HCT116 (cell line): ENCODE measurements at regions not wholly inside any gene's neighbourhood (a gene's known extent, or its start where the extent isn't known, plus 50 kb on each side); places are given as distances from the start of the nearest gene placed in this dataset.
A peak's percentile ranks its signal among the peaks of the same experiment; 100 is the strongest.

Experiments
- ATAC-seq: fragments of 200-7000 bp; cut with Tn5 transposase; 2 replicates; pipeline ENCODE4 v1.9.1; 2020; ENCODE audit warnings: mild to moderate bottlenecking, moderate library complexity
- BruUV-seq: library from RNA; stranded (reverse); fragments of 400-500 nt; replicated peaks from 2 replicates; lab custom pipeline; 2021; lab: Mats Ljungman, UMichigan
- CTCF ChIA-PET: fragments of 300-600 bp; sonication (Branson Sonifier 250); formaldehyde crosslinking; loops from one replicate; lab custom pipeline; 2021; ENCODE audit warnings: antibody characterized with exemption; lab: Charles Lee
- POLR2A ChIA-PET: fragments of 300-600, 350-600 bp; sonication (Branson Sonifier 250); formaldehyde crosslinking; loops from one replicate; lab custom pipeline; 2021; ENCODE audit warnings: antibody characterized with exemption; lab: Charles Lee
- RAD21 ChIA-PET, 2 experiments: fragments of 300-600 bp; sonication (Branson Sonifier 250); formaldehyde crosslinking; loops; one replicate each; lab custom pipeline; 2023; ENCODE audit warnings: low total read pairs in 2 of 2; ENCODE audit not compliant: uncharacterized antibody in 2 of 2, unreplicated experiment in 2 of 2, low non-redundant PET in 1 of 2; lab: Charles Lee
- DNase-seq: peaks from one replicate; pipeline ENCODE4 v3.0.0-alpha.2; 2010; ENCODE audit warnings: low read depth, low spot score
- H2AFZ ChIP-seq: fragments of 200-600 bp; shearing (Covaris generic), sonication (generic); 2 replicates; pipeline ENCODE4 v1.6.1; 2017; ENCODE audit warnings: low read depth, mixed run types, mixed read lengths, antibody characterized with exemption, low read length; ENCODE audit not compliant: poor library complexity, severe bottlenecking
- H3K27ac ChIP-seq: 2 replicates; pipeline ENCODE4 v1.5.1; 2012; ENCODE audit warnings: low read depth, low read length
- H3K27me3 ChIP-seq: fragments of 200-600 bp; sonication (generic); 2 replicates; pipeline ENCODE4 v1.6.1; 2016; ENCODE audit warnings: mixed run types, low read length, mixed read lengths; ENCODE audit not compliant: insufficient read depth
- H3K36me3 ChIP-seq, 2 experiments: fragments of 200-500 bp in 1 of 2; fragments of 200-600 bp in 1 of 2; sonication (Bioruptor generic) in 1 of 2; sonication (generic) in 1 of 2; 2 replicates each; pipeline versions ENCODE4 v1.5.1 to v1.6.1; 2014 to 2016; ENCODE audit warnings: low read length in 2 of 2, inconsistent platforms in 1 of 2, mixed read lengths in 1 of 2, mixed run types in 1 of 2; ENCODE audit not compliant: insufficient read depth in 2 of 2, control insufficient read depth in 1 of 2
- H3K4me1 ChIP-seq, 2 experiments: fragments of 200-600 bp in 1 of 2; sonication (generic) in 1 of 2; 2 replicates each; pipeline versions ENCODE4 v1.5.1 to v1.6.1; 2012 to 2017; ENCODE audit warnings: low read length in 2 of 2, inconsistent platforms in 1 of 2, mild to moderate bottlenecking in 1 of 2, mixed read lengths in 1 of 2, mixed run types in 1 of 2, moderate library complexity in 1 of 2; ENCODE audit not compliant: insufficient read depth in 2 of 2, control insufficient read depth in 1 of 2
- H3K4me2 ChIP-seq: fragments of 200-600 bp; sonication (generic); 2 replicates; pipeline ENCODE4 v1.6.1; 2017; ENCODE audit warnings: mixed run types, low read length, mixed read lengths
- H3K4me3 ChIP-seq, 2 experiments: fragments of 200-600 bp in 1 of 2; sonication (generic) in 1 of 2; replicated peaks in 1 of 2; 2 replicates each; pipeline ENCODE4 v1.5.1; 2011 to 2016; ENCODE audit warnings: low read length in 2 of 2, control low read depth in 1 of 2, low read depth in 1 of 2, mild to moderate bottlenecking in 1 of 2, mixed read lengths in 1 of 2, mixed run types in 1 of 2
- H3K79me2 ChIP-seq: fragments of 200-600 bp; sonication (generic); 2 replicates; pipeline ENCODE4 v1.6.1; 2017; ENCODE audit warnings: mild to moderate bottlenecking, mixed run types, low read length, moderate library complexity, mixed read lengths; ENCODE audit not compliant: insufficient read depth
- H3K9ac ChIP-seq: fragments of 200-600 bp; sonication (generic); 2 replicates; pipeline ENCODE4 v1.6.1; 2016; ENCODE audit warnings: low read length, mixed read lengths
- H3K9me2 ChIP-seq: fragments of 200-600 bp; sonication (generic), shearing (Covaris generic); 2 replicates; pipeline ENCODE4 v1.6.1; 2017; ENCODE audit warnings: mixed run types, mild to moderate bottlenecking, moderate library complexity; ENCODE audit not compliant: insufficient read depth
- H3K9me3 ChIP-seq, 2 experiments: fragments of 200-500 bp in 1 of 2; fragments of 200-600 bp in 1 of 2; sonication (Bioruptor generic) in 1 of 2; sonication (generic) in 1 of 2; 2 replicates each; pipeline ENCODE4 v1.6.1; 2014 to 2017; ENCODE audit warnings: low read length in 2 of 2, mixed read lengths in 2 of 2, inconsistent platforms in 1 of 2, low read depth in 1 of 2, mild to moderate bottlenecking in 1 of 2, mixed run types in 1 of 2, moderate library complexity in 1 of 2; ENCODE audit not compliant: control insufficient read depth in 1 of 2, insufficient read depth in 1 of 2
- H4K20me1 ChIP-seq: fragments of 200-600 bp; sonication (generic), shearing (Covaris generic); 2 replicates; pipeline ENCODE4 v1.6.1; 2017; ENCODE audit warnings: mixed run types, mild to moderate bottlenecking, moderate library complexity; ENCODE audit not compliant: insufficient read depth
- CBX3 ChIP-seq: IDR thresholded peaks from 2 replicates; pipeline ENCODE4 v1.6.1; 2012; ENCODE audit warnings: low read depth
- CEBPB ChIP-seq: IDR thresholded peaks from 2 replicates; pipeline ENCODE4 v1.6.1; 2012; ENCODE audit warnings: low read depth
- EGR1 ChIP-seq: IDR thresholded peaks from 2 replicates; pipeline ENCODE4 v1.6.1; 2012; ENCODE audit warnings: low read depth
- ELF1 ChIP-seq: IDR thresholded peaks from 2 replicates; pipeline ENCODE4 v1.6.1; 2012; ENCODE audit warnings: low read depth, borderline replicate concordance
- EZH2 ChIP-seq: fragments of 200-600 bp; sonication (generic); IDR thresholded peaks from 2 replicates; pipeline ENCODE4 v1.6.1; 2017; ENCODE audit warnings: antibody characterized with exemption, mixed run types
- EZH2phosphoT487 ChIP-seq: fragments of 200-600 bp; IDR thresholded peaks from 2 replicates; pipeline ENCODE4 v1.6.1; 2018; ENCODE audit warnings: antibody characterized with exemption, borderline replicate concordance
- JUND ChIP-seq: IDR thresholded peaks from 2 replicates; pipeline ENCODE4 v1.6.1; 2012
- POLR2A ChIP-seq: IDR thresholded peaks from 2 replicates; pipeline ENCODE4 v1.7.0; 2011; ENCODE audit warnings: borderline replicate concordance; ENCODE audit not compliant: insufficient read depth, insufficient read length; ENCODE audit errors: extremely low read depth
- POLR2AphosphoS5 ChIP-seq: IDR thresholded peaks from 2 replicates; pipeline ENCODE4 v1.6.1; 2011; ENCODE audit warnings: mild to moderate bottlenecking, low read depth, low read length, moderate library complexity
- RAD21 ChIP-seq: IDR thresholded peaks from 2 replicates; pipeline ENCODE4 v1.6.1; 2012; ENCODE audit warnings: low read depth, mild to moderate bottlenecking
- SIN3A ChIP-seq: IDR thresholded peaks from 2 replicates; pipeline ENCODE4 v1.6.1; 2012; ENCODE audit warnings: low read depth
- SP1 ChIP-seq: IDR thresholded peaks from 2 replicates; pipeline ENCODE4 v1.6.1; 2012; ENCODE audit warnings: low read depth
- SRF ChIP-seq: IDR thresholded peaks from 2 replicates; pipeline ENCODE4 v1.6.1; 2012; ENCODE audit warnings: low read depth
- TCF7L2 ChIP-seq: IDR thresholded peaks from 2 replicates; pipeline ENCODE4 v1.7.0; 2011; ENCODE audit warnings: borderline replicate concordance, inconsistent platforms; ENCODE audit not compliant: insufficient read depth, insufficient read length; ENCODE audit errors: extremely low read depth
- YY1 ChIP-seq: IDR thresholded peaks from 2 replicates; pipeline ENCODE4 v1.6.1; 2011; ENCODE audit warnings: low read length, low read depth, moderate library complexity, mild to moderate bottlenecking; ENCODE audit not compliant: insufficient replicate concordance; ENCODE audit errors: extremely low read depth
- ZFX ChIP-seq: fragments of 450-650 bp; IDR thresholded peaks from 2 replicates; pipeline ENCODE4 v1.6.1; 2017
- ZNF274 ChIP-seq: fragments of 200-500 bp; sonication (Bioruptor generic); IDR thresholded peaks from 2 replicates; pipeline ENCODE4 v1.6.1; 2014; ENCODE audit warnings: mild to moderate bottlenecking, low read depth, low read length, inconsistent platforms
- intact Hi-C: fragments of 100-400 bp; cut with micrococcal nuclease; formaldehyde crosslinking; loops from 2 replicates; pipeline ENCODE4 v1.10.0; 2022
- TF ChIP-seq, protein P1 (sequence below): IDR thresholded peaks from 2 replicates; pipeline ENCODE4 v1.6.1; 2012; ENCODE audit warnings: low read depth
- TF ChIP-seq, protein P2 (sequence below): IDR thresholded peaks from 2 replicates; pipeline ENCODE4 v1.6.1; 2012
- TF ChIP-seq, protein P3 (sequence below): IDR thresholded peaks from 2 replicates; pipeline ENCODE4 v1.6.1; 2012

DNA sequence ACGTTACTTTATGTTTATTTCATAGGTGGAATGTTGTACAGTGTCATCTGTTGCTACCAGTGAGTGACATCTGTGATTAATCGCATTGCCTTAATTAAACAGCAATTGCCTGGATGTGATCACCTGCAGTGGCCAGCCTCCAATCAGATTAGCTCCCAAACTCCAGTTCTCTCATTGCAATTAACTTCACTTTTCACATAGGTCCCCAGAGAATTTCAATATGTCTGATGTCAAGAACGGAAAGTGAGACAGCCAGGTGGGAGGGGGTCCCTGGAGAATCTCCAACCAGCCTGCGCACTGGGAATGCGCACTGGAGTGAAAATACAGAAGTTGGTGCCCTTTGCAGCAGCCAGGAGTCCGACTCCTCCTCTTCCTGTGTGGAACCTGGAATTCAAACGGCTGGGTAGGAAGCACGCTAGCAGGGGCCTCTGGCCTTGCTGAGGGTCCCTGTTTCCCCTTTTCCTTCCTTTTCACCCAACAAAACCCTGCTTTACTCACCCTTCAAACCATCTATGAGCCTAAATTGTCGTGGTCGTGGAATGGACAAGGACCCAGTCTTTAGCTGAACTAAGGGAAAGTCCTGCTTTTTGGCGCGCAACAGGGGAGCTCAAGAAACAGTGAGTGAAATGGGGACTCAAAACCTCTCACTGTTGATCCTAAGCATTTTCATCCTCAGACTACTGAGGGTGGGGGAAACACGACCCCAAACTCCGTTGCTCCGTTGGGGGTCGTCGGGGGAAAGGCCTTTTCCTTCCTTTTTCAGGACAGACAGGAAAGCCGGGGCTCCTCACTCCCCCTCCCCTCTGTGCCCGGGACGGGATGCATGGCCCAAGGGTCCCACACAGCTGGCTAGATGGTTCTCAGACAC, 1355.5 kb upstream of the LRRTM3 start:
- Histone ChIP-seq H3K27ac (peak overlapping the region; percentile 84), H3K4me1 (peaks cover 3 to 23% of the 10 kb centered on the region in 2 experiments; a peak in 3 of 4 replicates), H3K4me3 (peak overlapping the region; percentile 80 to 92), H3K36me3 (peaks cover 5% of the 10 kb centered on the region in 2 experiments; a peak in 2 of 4 replicates), H3K9me2 (no peaks in the 10 kb centered on the region), H2AFZ (peak overlapping the region; percentile 91), H3K9ac (peak overlapping the region; percentile 92), H3K27me3 (no peaks in the 10 kb centered on the region), H3K9me3 (no peaks in the 10 kb centered on the region), H3K4me2 (peak overlapping the region; percentile 87), H3K79me2 (peaks cover 25% of the 10 kb centered on the region), H4K20me1 (no peaks in the 10 kb centered on the region)
- TF ChIP-seq, protein P1, sequence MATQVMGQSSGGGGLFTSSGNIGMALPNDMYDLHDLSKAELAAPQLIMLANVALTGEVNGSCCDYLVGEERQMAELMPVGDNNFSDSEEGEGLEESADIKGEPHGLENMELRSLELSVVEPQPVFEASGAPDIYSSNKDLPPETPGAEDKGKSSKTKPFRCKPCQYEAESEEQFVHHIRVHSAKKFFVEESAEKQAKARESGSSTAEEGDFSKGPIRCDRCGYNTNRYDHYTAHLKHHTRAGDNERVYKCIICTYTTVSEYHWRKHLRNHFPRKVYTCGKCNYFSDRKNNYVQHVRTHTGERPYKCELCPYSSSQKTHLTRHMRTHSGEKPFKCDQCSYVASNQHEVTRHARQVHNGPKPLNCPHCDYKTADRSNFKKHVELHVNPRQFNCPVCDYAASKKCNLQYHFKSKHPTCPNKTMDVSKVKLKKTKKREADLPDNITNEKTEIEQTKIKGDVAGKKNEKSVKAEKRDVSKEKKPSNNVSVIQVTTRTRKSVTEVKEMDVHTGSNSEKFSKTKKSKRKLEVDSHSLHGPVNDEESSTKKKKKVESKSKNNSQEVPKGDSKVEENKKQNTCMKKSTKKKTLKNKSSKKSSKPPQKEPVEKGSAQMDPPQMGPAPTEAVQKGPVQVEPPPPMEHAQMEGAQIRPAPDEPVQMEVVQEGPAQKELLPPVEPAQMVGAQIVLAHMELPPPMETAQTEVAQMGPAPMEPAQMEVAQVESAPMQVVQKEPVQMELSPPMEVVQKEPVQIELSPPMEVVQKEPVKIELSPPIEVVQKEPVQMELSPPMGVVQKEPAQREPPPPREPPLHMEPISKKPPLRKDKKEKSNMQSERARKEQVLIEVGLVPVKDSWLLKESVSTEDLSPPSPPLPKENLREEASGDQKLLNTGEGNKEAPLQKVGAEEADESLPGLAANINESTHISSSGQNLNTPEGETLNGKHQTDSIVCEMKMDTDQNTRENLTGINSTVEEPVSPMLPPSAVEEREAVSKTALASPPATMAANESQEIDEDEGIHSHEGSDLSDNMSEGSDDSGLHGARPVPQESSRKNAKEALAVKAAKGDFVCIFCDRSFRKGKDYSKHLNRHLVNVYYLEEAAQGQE: no peak
- TF ChIP-seq CBX3: no peak
- TF ChIP-seq CEBPB: no peak
- peak; percentile 84 for TF ChIP-seq ELF1
- TF ChIP-seq ZFX: peak; percentile 62
- TF ChIP-seq ZNF274: no peak
- no peak for TF ChIP-seq EZH2phosphoT487
- TF ChIP-seq YY1: peak; percentile 21
- TF ChIP-seq, protein P2, sequence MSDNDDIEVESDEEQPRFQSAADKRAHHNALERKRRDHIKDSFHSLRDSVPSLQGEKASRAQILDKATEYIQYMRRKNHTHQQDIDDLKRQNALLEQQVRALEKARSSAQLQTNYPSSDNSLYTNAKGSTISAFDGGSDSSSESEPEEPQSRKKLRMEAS: peak; percentile 58
- peak; percentile 72 for TF ChIP-seq SIN3A
- no peak for TF ChIP-seq JUND
- TF ChIP-seq TCF7L2: no peak
- no peak for TF ChIP-seq RAD21
- TF ChIP-seq EZH2: no peak
- TF ChIP-seq EGR1: no peak
- TF ChIP-seq POLR2A: peak; percentile 88
- TF ChIP-seq SP1: no peak
- no peak for TF ChIP-seq SRF
- TF ChIP-seq, protein P3, sequence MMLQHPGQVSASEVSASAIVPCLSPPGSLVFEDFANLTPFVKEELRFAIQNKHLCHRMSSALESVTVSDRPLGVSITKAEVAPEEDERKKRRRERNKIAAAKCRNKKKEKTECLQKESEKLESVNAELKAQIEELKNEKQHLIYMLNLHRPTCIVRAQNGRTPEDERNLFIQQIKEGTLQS: no peak
- TF ChIP-seq POLR2AphosphoS5: peak; percentile 94
- intact Hi-C loops: no loop called here
- POLR2A ChIA-PET: no interaction called here
- DNase-seq (peak; percentile 72), ATAC-seq (peak; percentile 94)
- RAD21 ChIA-PET: no interaction called here
- CTCF ChIA-PET: no interaction called here
- TSS peak; percentile 86 for BruUV-seq
